ENCODE measurements at regions not wholly inside any gene's neighbourhood (a gene's known extent, or its start where the extent isn't known, plus 50 kb on each side); places are given as distances from the start of the nearest gene placed in this dataset.
"Not testable (repeated sequence)": the region's sequence is repeated elsewhere in the genome, so short reads cannot be mapped to it uniquely, and the experiment has no call there.

- DNase-seq (no peak), ATAC-seq (ENCODE audit: insufficient read depth, low FRiP score) (no peak)
- no peak overlapping the region for H3K4me3 ChIP-seq
- TF ChIP-seq CTCF (IDR thresholded peaks at IDR 0.05; ENCODE audit: control extremely low read depth, extremely low read depth): no peak
- H3K9ac ChIP-seq (ENCODE audit: insufficient read depth in 1 of 2, low read length in 2 of 2): no peak overlapping the region
- H3K27ac ChIP-seq (ENCODE audit: low read depth in 1 of 2, low read length in 1 of 2): no peak overlapping the region
- H3K36me3 ChIP-seq (ENCODE audit: control insufficient read depth in 4 of 4, insufficient read depth in 4 of 4, low read length in 4 of 4): no peaks in the 10 kb centered on the region
- no peaks in the 10 kb centered on the region for H3K27me3 ChIP-seq (ENCODE audit: control insufficient read depth in 3 of 3, insufficient read depth in 3 of 3, low read length in 2 of 3)
- H3K9me3 ChIP-seq (ENCODE audit: control insufficient read depth in 4 of 4, insufficient read depth in 3 of 4, low read length in 3 of 4): no peaks in the 10 kb centered on the region
- H3K4me1 ChIP-seq (ENCODE audit: control insufficient read depth in 5 of 5, insufficient read depth in 5 of 5, low read length in 5 of 5): no peaks in the 10 kb centered on the region
These were observed 220.4 kb downstream of the CPS1 start for GRCh38 chr2:210776756-210777155.

DNA sequence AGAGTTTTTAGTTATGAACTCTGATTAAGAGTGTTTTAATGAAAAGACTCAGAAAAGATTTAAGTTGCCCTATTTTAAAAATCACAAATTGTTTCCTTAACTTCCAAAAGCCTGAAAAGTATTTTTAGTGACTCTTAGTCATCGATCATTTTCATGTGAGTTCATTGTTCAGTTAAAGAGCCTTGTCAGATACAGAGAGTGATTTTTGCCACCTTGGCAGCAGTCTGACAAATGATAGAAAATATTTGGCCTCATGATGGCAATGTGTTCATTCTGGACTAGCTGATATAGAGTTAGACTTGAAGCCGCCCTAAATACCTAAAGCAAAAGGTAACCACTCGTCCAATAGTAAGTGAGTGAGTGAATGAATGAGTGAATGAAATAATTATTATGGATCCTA is 225.8 kb downstream of the CPS1 start:
- DNase-seq (no peak), ATAC-seq (ENCODE audit: insufficient read depth, low FRiP score) (no peak)
- no peak overlapping the region for H3K27ac ChIP-seq (ENCODE audit: low read depth in 1 of 2, low read length in 1 of 2)
- H3K4me1 ChIP-seq (ENCODE audit: control insufficient read depth in 5 of 5, insufficient read depth in 5 of 5, low read length in 5 of 5): no peaks in the 10 kb centered on the region
- no peak for TF ChIP-seq CTCF (IDR thresholded peaks at IDR 0.05; ENCODE audit: control extremely low read depth, extremely low read depth)
- no peaks in the 10 kb centered on the region for H3K27me3 ChIP-seq (ENCODE audit: control insufficient read depth in 3 of 3, insufficient read depth in 3 of 3, low read length in 2 of 3)
- H3K36me3 ChIP-seq (ENCODE audit: control insufficient read depth in 4 of 4, insufficient read depth in 4 of 4, low read length in 4 of 4): no peaks in the 10 kb centered on the region
- no peak overlapping the region for H3K9ac ChIP-seq (ENCODE audit: insufficient read depth in 1 of 2, low read length in 2 of 2)
- H3K4me3 ChIP-seq: no peak overlapping the region
- WGBS, 2 donors: 84 to 85% methylated on average over 3 of the region's 3 CpGs
- no peaks in the 10 kb centered on the region for H3K9me3 ChIP-seq (ENCODE audit: control insufficient read depth in 4 of 4, insufficient read depth in 3 of 4, low read length in 3 of 4)

DNA sequence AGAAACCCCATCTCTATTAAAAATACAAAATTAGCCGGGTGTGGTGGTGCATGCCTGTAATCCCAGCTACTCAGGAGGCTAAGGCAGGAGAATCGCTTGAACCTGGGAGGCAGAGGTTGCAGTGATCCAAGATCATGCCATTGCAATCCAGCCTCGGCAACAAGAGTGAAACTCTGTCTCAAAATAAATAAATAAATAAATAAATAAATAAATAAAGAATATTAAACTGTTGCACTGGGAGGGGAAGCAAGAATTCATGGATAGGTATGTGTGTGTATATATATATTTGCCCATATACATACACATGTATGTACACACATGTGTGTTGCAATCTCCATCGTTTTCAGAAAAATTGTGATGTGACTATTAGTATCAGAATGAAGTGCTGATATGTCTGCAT is 231.4 kb downstream of the CPS1 start:
- WGBS, 2 donors: 94% methylated on average over 4 of the region's 4 CpGs
- not testable (repeated sequence) for ATAC-seq (ENCODE audit: insufficient read depth, low FRiP score); H3K4me1 ChIP-seq (ENCODE audit: control insufficient read depth in 5 of 5, insufficient read depth in 5 of 5, low read length in 5 of 5)

DNA sequence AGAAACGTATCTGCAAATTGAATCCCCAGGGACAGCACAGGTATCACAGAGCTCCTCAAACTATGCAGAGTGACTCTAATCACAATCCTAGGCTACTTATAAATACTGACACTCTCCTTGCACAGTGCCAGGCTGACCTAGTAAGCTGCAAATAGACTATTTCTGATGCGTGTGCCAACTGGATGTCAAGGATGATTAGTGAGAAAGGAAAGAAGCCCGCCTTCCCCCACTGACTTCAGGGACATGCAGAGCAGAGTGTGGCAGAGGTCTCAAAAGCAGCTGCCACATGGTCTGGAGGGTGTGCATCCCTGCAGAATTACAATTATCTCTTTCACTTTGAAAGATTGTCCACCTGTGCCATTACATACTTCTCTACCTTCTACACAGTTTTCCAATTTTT is 235.6 kb downstream of the CPS1 start:
- no peaks in the 10 kb centered on the region for H3K9me3 ChIP-seq (ENCODE audit: control insufficient read depth in 4 of 4, insufficient read depth in 3 of 4, low read length in 3 of 4)
- no peaks in the 10 kb centered on the region for H3K4me1 ChIP-seq (ENCODE audit: control insufficient read depth in 5 of 5, insufficient read depth in 5 of 5, low read length in 5 of 5)
- no peaks in the 10 kb centered on the region for H3K27me3 ChIP-seq (ENCODE audit: control insufficient read depth in 3 of 3, insufficient read depth in 3 of 3, low read length in 2 of 3)
- H3K9ac ChIP-seq (ENCODE audit: insufficient read depth in 1 of 2, low read length in 2 of 2): no peak overlapping the region
- H3K27ac ChIP-seq (ENCODE audit: low read depth in 1 of 2, low read length in 1 of 2): no peak overlapping the region
- H3K36me3 ChIP-seq (ENCODE audit: control insufficient read depth in 4 of 4, insufficient read depth in 4 of 4, low read length in 4 of 4): no peaks in the 10 kb centered on the region
- DNase-seq (no peak), ATAC-seq (ENCODE audit: insufficient read depth, low FRiP score) (no peak)
- WGBS, 2 donors: 63 to 71% methylated on average over 3 of the region's 3 CpGs
- no peak overlapping the region for H3K4me3 ChIP-seq
- no peak for TF ChIP-seq CTCF (IDR thresholded peaks at IDR 0.05; ENCODE audit: control extremely low read depth, extremely low read depth)

More for the DNA sequence above, 231.4 kb downstream of the CPS1 start:
- not testable (repeated sequence) for H3K9ac ChIP-seq (ENCODE audit: insufficient read depth in 1 of 2, low read length in 2 of 2); H3K4me3 ChIP-seq; H3K36me3 ChIP-seq (ENCODE audit: control insufficient read depth in 4 of 4, insufficient read depth in 4 of 4, low read length in 4 of 4); DNase-seq; H3K9me3 ChIP-seq (ENCODE audit: control insufficient read depth in 4 of 4, insufficient read depth in 3 of 4, low read length in 3 of 4); H3K27ac ChIP-seq (ENCODE audit: low read depth in 1 of 2, low read length in 1 of 2); H3K27me3 ChIP-seq (ENCODE audit: control insufficient read depth in 3 of 3, insufficient read depth in 3 of 3, low read length in 2 of 3)
